Subcutaneous abdominal adipose tissue (tissue), 5 donors: ENCODE measurements at regions not wholly inside any gene's neighbourhood (a gene's known extent, or its start where the extent isn't known, plus 50 kb on each side); places are given as distances from the start of the nearest gene placed in this dataset.
A peak's percentile ranks its signal among the peaks of the same experiment; 100 is the strongest.
"Not testable (repeated sequence)": the region's sequence is repeated elsewhere in the genome, so short reads cannot be mapped to it uniquely, and the experiment has no call there.

ENCODE experiments used
- H3K27ac ChIP-seq: one replicate; pipeline ENCODE4 v1.7.0; 2013; ENCODE audit warnings: low read depth, mild to moderate bottlenecking, inconsistent platforms, low read length, moderate library complexity
- H3K27me3 ChIP-seq, 5 donors: one replicate each; pipeline ENCODE4 v1.7.0; 2013; ENCODE audit warnings: low read length in 5 of 5, inconsistent platforms in 1 of 5; ENCODE audit not compliant: control insufficient read depth in 5 of 5, insufficient read depth in 4 of 5
- H3K36me3 ChIP-seq, 5 donors: one replicate each; pipeline ENCODE4 v1.7.0; 2013; ENCODE audit warnings: low read length in 5 of 5; ENCODE audit not compliant: control insufficient read depth in 5 of 5, insufficient read depth in 5 of 5
- H3K4me1 ChIP-seq, 5 donors: one replicate each; pipeline ENCODE4 v1.7.0; 2013; ENCODE audit warnings: low read length in 5 of 5, mild to moderate bottlenecking in 3 of 5, moderate library complexity in 1 of 5; ENCODE audit not compliant: control insufficient read depth in 5 of 5, insufficient read depth in 5 of 5
- H3K4me3 ChIP-seq, 5 donors: one replicate each; pipeline ENCODE4 v1.7.0; 2013; ENCODE audit warnings: low read length in 5 of 5, low read depth in 1 of 5
- H3K9ac ChIP-seq, 5 donors: one replicate each; pipeline ENCODE4 v1.7.0; 2013; ENCODE audit warnings: low read length in 5 of 5, mild to moderate bottlenecking in 4 of 5, moderate library complexity in 3 of 5
- H3K9me3 ChIP-seq, 5 donors: one replicate each; pipeline ENCODE4 v1.7.0; 2013; ENCODE audit warnings: low read length in 5 of 5; ENCODE audit not compliant: control insufficient read depth in 5 of 5
- donor health status: healthy.
- donor health status: healthy.
- donor health status: healthy.
- donor health status: healthy.
- donor health status: healthy.

DNA sequence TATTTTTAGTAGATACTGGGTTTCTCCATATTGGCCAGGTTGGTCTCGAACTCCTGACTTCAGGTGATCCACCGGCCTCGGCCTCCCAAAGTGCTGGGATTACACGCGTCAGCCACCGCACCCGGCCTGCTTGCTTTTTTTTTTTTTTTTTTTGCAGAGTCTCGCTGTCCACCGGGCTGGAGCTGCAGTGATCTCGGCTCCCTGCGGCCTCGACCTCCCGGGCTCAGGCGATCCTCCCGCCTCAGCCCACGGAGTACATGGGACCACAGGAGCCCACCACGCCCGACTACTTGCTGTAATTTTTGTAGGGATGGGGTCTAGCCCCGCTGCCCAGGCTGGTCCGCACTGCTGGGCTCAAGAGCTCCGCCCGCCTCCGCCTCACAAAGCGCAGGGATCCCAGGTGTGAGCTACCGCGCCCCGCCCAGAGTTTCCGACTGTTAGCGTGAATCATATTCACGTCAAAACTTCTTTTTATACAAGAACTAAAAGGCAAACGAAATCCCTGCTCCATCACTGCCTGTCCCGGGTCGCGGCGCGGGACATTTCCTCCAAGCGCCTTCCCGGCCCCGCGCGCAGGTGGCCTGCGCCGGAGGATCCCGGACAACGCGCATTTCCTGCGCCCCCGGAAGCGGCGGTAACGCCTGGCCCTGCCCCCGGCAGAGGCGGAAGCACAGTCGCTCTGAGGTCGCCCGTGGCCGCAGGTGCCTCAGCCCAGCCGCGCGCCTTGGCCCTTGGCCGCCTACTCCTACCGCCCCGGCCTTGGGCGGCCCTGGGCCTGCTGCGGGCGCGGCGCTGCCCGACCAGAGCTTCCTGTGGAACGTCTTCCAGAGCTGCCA lies 50.9 kb upstream of the APOD start:
- peak overlapping the region in 3 of 5 donors; percentile 47 to 64 (median 56) for H3K4me3 ChIP-seq
- H3K4me1 ChIP-seq, H3K9me3 ChIP-seq, H3K27me3 ChIP-seq, H3K36me3 ChIP-seq, H3K27ac ChIP-seq, H3K9ac ChIP-seq: not testable (repeated sequence)
